Right lobe of liver (tissue), 6 donors: ENCODE measurements at regions not wholly inside any gene's neighbourhood (a gene's known extent, or its start where the extent isn't known, plus 50 kb on each side); places are given as distances from the start of the nearest gene placed in this dataset.

Source experiments
- ATAC-seq, 4 donors: fragments of 200-7000 bp; cut with Tn5 transposase; one replicate each; pipeline ENCODE4 v1.9.1; 2020; ENCODE audit warnings: mild to moderate bottlenecking in 4 of 4, moderate library complexity in 4 of 4
- DNase-seq, 3 donors: peaks; one replicate each; pipeline ENCODE4 v3.0.0-alpha.2; 2020
- H3K27ac ChIP-seq, 3 donors: fragments of 200-600 bp; one replicate each; pipeline ENCODE4 v1.8.0; 2022
- H3K27me3 ChIP-seq, 2 donors: fragments of 200-600 bp; one replicate each; pipeline ENCODE4 v1.8.0; 2022
- H3K36me3 ChIP-seq, 4 donors: fragments of 200-600 bp; sonication (generic) in 1 of 4; one replicate each; pipeline versions ENCODE4 v1.5.1 to v1.8.0; 2017 to 2022; ENCODE audit warnings: control low read depth in 1 of 4
- H3K4me1 ChIP-seq, 4 donors: fragments of 200-600 bp; sonication (generic) in 1 of 4; one replicate each; pipeline versions ENCODE4 v1.5.1 to v1.8.0; 2017 to 2022; ENCODE audit warnings: control low read depth in 1 of 4
- H3K4me3 ChIP-seq, 3 donors: fragments of 200-600 bp; one replicate each; pipeline ENCODE4 v1.8.0; 2022
- H3K9me3 ChIP-seq, 4 donors: fragments of 200-600 bp; sonication (generic) in 1 of 4; one replicate each; pipeline versions ENCODE4 v1.5.1 to v1.8.0; 2017 to 2022; ENCODE audit warnings: control low read depth in 1 of 4
- CTCF ChIP-seq, 4 donors: fragments of 200-600 bp in 3 of 4; fragments of 450-650 bp in 1 of 4; IDR thresholded peaks; one replicate each; pipeline versions ENCODE4 v1.5.1 to v1.8.0; 2016 to 2022; ENCODE audit warnings: antibody characterized with exemption in 4 of 4, mild to moderate bottlenecking in 2 of 4
- POLR2A ChIP-seq: fragments of 450-650 bp; IDR thresholded peaks from one replicate; pipeline ENCODE4 v1.6.1; 2017; ENCODE audit warnings: antibody characterized with exemption, mild to moderate bottlenecking
- WGBS: methylation state at CpG from one replicate; pipeline ENCODE4 v1.1.6; 2018; ENCODE audit warnings: low coverage, low lambda C conversion rate; ENCODE audit not compliant: insufficient coverage; ENCODE audit errors: missing lambda C conversion rate; 5-methylcytosine and 5-hydroxymethylcytosine counted together
- intact Hi-C, 2 donors: fragments of 100-400 bp; cut with DNase I; formaldehyde crosslinking; loops; one replicate each; pipeline versions ENCODE4 v1.11.2 to v1.14.1; 2022
- donor health status: DM: no; HTN: yes; CAD: no.
- donor health status: DM: no; HTN: no; CAD: no.
- donor health status: DM: no; HTN: no; CAD: no.
- donor health status: DM: no; HTN: yes; CAD: no.
- donor health status: DM: no; HTN: yes; CAD: no.

GRCh38 chr14:106436310-106436905 is 910.0 kb downstream of the TMEM121 start:
- Histone ChIP-seq H3K4me3 (no peak overlapping the region), H3K9me3 (no peaks in the 10 kb centered on the region), H3K36me3 (no peaks in the 10 kb centered on the region), H3K27ac (no peak overlapping the region), H3K27me3 (no peaks in the 10 kb centered on the region), H3K4me1 (no peaks in the 10 kb centered on the region)
- ATAC-seq, result peak in 3 of 4 donors; percentile 32 to 47 (median 46)
- DNase-seq, result peak in 2 of 3 donors; percentile 60 to 64
- TF ChIP-seq POLR2A (no peak), CTCF (IDR thresholded peaks at IDR 0.05) (peak in 2 of 4 donors; percentile 33 to 52)
- intact Hi-C loops, result no loop called here
- 16% methylated on average over 7 of the region's 16 CpGs for WGBS

GRCh38 chr14:106442857-106443256 is 916.5 kb downstream of the TMEM121 start:
- 11% methylated on average over 7 of the region's 7 CpGs for WGBS
- intact Hi-C loops, result no loop called here
- TF ChIP-seq POLR2A (no peak), CTCF (IDR thresholded peaks at IDR 0.05) (no peak)
- H3K9me3 ChIP-seq, result no peaks in the 10 kb centered on the region
- DNase-seq (no peak), ATAC-seq (no peak)
- no peaks in the 10 kb centered on the region for H3K4me1 ChIP-seq
- H3K36me3 ChIP-seq, result no peaks in the 10 kb centered on the region
- H3K4me3 ChIP-seq, result no peak overlapping the region
- no peaks in the 10 kb centered on the region for H3K27me3 ChIP-seq
- no peak overlapping the region for H3K27ac ChIP-seq

- intact Hi-C loops, result no loop called here
Measured at GRCh38 chr14:106455026-106455425, 928.6 kb downstream of the TMEM121 start.

GRCh38 chr14:106459971-106460730 is 933.8 kb downstream of the TMEM121 start:
- Histone ChIP-seq H3K36me3 (no peaks in the 10 kb centered on the region), H3K27ac (no peak overlapping the region), H3K27me3 (no peaks in the 10 kb centered on the region), H3K4me3 (no peak overlapping the region), H3K4me1 (no peaks in the 10 kb centered on the region), H3K9me3 (no peaks in the 10 kb centered on the region)
- no peak for DNase-seq
- TF ChIP-seq CTCF (IDR thresholded peaks at IDR 0.05), result peak in 2 of 4 donors; percentile 17 to 25
- TF ChIP-seq POLR2A, result no peak
- WGBS, result 74% methylated on average over 23 of the region's 40 CpGs
- peak in 1 of 4 donors; percentile 24 for ATAC-seq
- intact Hi-C loops, result no loop called here

More at GRCh38 chr14:106455026-106455425, 928.6 kb downstream of the TMEM121 start:
- TF ChIP-seq POLR2A, result no peak
- no peak for TF ChIP-seq CTCF (IDR thresholded peaks at IDR 0.05)
- Histone ChIP-seq H3K9me3 (no peaks in the 10 kb centered on the region), H3K36me3 (no peaks in the 10 kb centered on the region), H3K27ac (no peak overlapping the region), H3K4me3 (no peak overlapping the region), H3K4me1 (no peaks in the 10 kb centered on the region), H3K27me3 (no peaks in the 10 kb centered on the region)
- DNase-seq (no peak), ATAC-seq (no peak)
- WGBS, result 29% methylated on average over 3 of the region's 3 CpGs
